GM19324 (cell line): ENCODE measurements at regions not wholly inside any gene's neighbourhood (a gene's known extent, or its start where the extent isn't known, plus 50 kb on each side); places are given as distances from the start of the nearest gene placed in this dataset.

Source experiments
- ATAC-seq: cut with Tn5 transposase; IDR thresholded peaks from one replicate; pipeline ENCODE4 v1.9.1; 2021; ENCODE audit warnings: mild to moderate bottlenecking, moderate library complexity; ENCODE audit not compliant: unreplicated experiment, low FRiP score

GRCh38 chr16:86710602-86710950, 132.2 kb downstream of the FOXL1 start:
- no peak for ATAC-seq

GRCh38 chr16:86712158-86713009, 134.0 kb downstream of the FOXL1 start:
- no peak for ATAC-seq

- ATAC-seq: no peak
Observed at GRCh38 chr16:86713021-86713631, 134.8 kb downstream of the FOXL1 start.

- ATAC-seq: no peak
Observed at GRCh38 chr16:86714166-86714565, 135.8 kb downstream of the FOXL1 start.

- ATAC-seq: no peak
Observed at GRCh38 chr16:86716649-86717048, 138.3 kb downstream of the FOXL1 start.

GRCh38 chr16:86718118-86718517, 139.8 kb downstream of the FOXL1 start:
- no peak for ATAC-seq

- no peak for ATAC-seq
Observed at GRCh38 chr16:86722970-86723369, 144.6 kb downstream of the FOXL1 start.

GRCh38 chr16:86723689-86724088, 145.3 kb downstream of the FOXL1 start:
- no peak for ATAC-seq

GRCh38 chr16:86725401-86725800, 147.1 kb downstream of the FOXL1 start:
- no peak for ATAC-seq

GRCh38 chr16:86726340-86726739, 148.0 kb downstream of the FOXL1 start:
- ATAC-seq: no peak

GRCh38 chr16:86727131-86727530, 148.8 kb downstream of the FOXL1 start:
- ATAC-seq: no peak

GRCh38 chr16:86727632-86728031, 149.3 kb downstream of the FOXL1 start:
- no peak for ATAC-seq

- no peak for ATAC-seq
Observed at GRCh38 chr16:86729686-86730085, 151.3 kb downstream of the FOXL1 start.

- ATAC-seq: no peak
Observed at GRCh38 chr16:86730086-86730485, 151.7 kb downstream of the FOXL1 start.

- ATAC-seq: no peak
Observed at GRCh38 chr16:86730597-86730996, 152.2 kb downstream of the FOXL1 start.

GRCh38 chr16:86732621-86733295, 154.4 kb downstream of the FOXL1 start:
- ATAC-seq: no peak

GRCh38 chr16:86733546-86734254, 155.4 kb downstream of the FOXL1 start:
- ATAC-seq: no peak

- ATAC-seq: no peak
Observed at GRCh38 chr16:86734543-86735460, 156.5 kb downstream of the FOXL1 start.

GRCh38 chr16:86735727-86736126, 157.4 kb downstream of the FOXL1 start:
- ATAC-seq: no peak

- no peak for ATAC-seq
Observed at GRCh38 chr16:86736502-86736901, 158.2 kb downstream of the FOXL1 start.
